GM12875 (cell line): ENCODE measurements at regions not wholly inside any gene's neighbourhood (a gene's known extent, or its start where the extent isn't known, plus 50 kb on each side); places are given as distances from the start of the nearest gene placed in this dataset.

Source experiments
- H3K4me3 ChIP-seq: one replicate; pipeline ENCODE4 v1.5.1; 2011; ENCODE audit warnings: low read depth, low read length, control low read depth
- CTCF ChIP-seq: IDR thresholded peaks from 2 replicates; pipeline ENCODE4 v1.5.1; 2011; ENCODE audit warnings: low read depth, mild to moderate bottlenecking, control low read depth, inconsistent platforms, low read length, moderate library complexity, borderline replicate concordance; ENCODE audit not compliant: insufficient read depth

- H3K4me3 ChIP-seq = no peak overlapping the region
- peak; percentile 18; the same call in 1 of the 2 replicates for TF ChIP-seq CTCF
Observed at GRCh38 chr3:124351430-124352148, 359.7 kb upstream of the ROPN1 start.

- TF ChIP-seq CTCF = no peak
Observed at GRCh38 chr3:124352149-124352539, 360.2 kb upstream of the ROPN1 start.

GRCh38 chr3:124353691-124354090 is 361.8 kb upstream of the ROPN1 start:
- H3K4me3 ChIP-seq = no peak overlapping the region
- TF ChIP-seq CTCF = no peak

More at GRCh38 chr3:124352149-124352539, 360.2 kb upstream of the ROPN1 start:
- H3K4me3 ChIP-seq = no peak overlapping the region

- H3K4me3 ChIP-seq = no peak overlapping the region
- no peak for TF ChIP-seq CTCF
Observed at GRCh38 chr3:124354150-124354549, 362.2 kb upstream of the ROPN1 start.

- TF ChIP-seq CTCF = no peak
- H3K4me3 ChIP-seq = no peak overlapping the region
Observed at GRCh38 chr3:124358156-124358555, 366.2 kb upstream of the ROPN1 start.

- H3K4me3 ChIP-seq = no peak overlapping the region
Observed at GRCh38 chr3:124360155-124360554, 368.2 kb upstream of the ROPN1 start.

More at GRCh38 chr3:124360155-124360554, 368.2 kb upstream of the ROPN1 start:
- TF ChIP-seq CTCF = no peak
